ENCODE measurements at regions not wholly inside any gene's neighbourhood (a gene's known extent, or its start where the extent isn't known, plus 50 kb on each side); places are given as distances from the start of the nearest gene placed in this dataset.

- TF ChIP-seq, protein P1, sequence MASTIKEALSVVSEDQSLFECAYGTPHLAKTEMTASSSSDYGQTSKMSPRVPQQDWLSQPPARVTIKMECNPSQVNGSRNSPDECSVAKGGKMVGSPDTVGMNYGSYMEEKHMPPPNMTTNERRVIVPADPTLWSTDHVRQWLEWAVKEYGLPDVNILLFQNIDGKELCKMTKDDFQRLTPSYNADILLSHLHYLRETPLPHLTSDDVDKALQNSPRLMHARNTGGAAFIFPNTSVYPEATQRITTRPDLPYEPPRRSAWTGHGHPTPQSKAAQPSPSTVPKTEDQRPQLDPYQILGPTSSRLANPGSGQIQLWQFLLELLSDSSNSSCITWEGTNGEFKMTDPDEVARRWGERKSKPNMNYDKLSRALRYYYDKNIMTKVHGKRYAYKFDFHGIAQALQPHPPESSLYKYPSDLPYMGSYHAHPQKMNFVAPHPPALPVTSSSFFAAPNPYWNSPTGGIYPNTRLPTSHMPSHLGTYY (CRISPR knock-in tag; IDR thresholded peaks at IDR 0.05), result no peak
- TF ChIP-seq AR (CRISPR knock-in tag; IDR thresholded peaks at IDR 0.05), result no peak
- no peak for TF ChIP-seq NR3C1 (CRISPR knock-in tag; conservative IDR thresholded peaks at IDR 0.05; ENCODE audit: low read depth)
- no peak for TF ChIP-seq ZNF121 (CRISPR knock-in tag; IDR thresholded peaks at IDR 0.05)
- no peak for TF ChIP-seq E2F1 (CRISPR knock-in tag; IDR thresholded peaks at IDR 0.05)
- TF ChIP-seq, protein P2, sequence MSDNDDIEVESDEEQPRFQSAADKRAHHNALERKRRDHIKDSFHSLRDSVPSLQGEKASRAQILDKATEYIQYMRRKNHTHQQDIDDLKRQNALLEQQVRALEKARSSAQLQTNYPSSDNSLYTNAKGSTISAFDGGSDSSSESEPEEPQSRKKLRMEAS (CRISPR knock-in tag; IDR thresholded peaks at IDR 0.05), result no peak
- TF ChIP-seq, protein P3, sequence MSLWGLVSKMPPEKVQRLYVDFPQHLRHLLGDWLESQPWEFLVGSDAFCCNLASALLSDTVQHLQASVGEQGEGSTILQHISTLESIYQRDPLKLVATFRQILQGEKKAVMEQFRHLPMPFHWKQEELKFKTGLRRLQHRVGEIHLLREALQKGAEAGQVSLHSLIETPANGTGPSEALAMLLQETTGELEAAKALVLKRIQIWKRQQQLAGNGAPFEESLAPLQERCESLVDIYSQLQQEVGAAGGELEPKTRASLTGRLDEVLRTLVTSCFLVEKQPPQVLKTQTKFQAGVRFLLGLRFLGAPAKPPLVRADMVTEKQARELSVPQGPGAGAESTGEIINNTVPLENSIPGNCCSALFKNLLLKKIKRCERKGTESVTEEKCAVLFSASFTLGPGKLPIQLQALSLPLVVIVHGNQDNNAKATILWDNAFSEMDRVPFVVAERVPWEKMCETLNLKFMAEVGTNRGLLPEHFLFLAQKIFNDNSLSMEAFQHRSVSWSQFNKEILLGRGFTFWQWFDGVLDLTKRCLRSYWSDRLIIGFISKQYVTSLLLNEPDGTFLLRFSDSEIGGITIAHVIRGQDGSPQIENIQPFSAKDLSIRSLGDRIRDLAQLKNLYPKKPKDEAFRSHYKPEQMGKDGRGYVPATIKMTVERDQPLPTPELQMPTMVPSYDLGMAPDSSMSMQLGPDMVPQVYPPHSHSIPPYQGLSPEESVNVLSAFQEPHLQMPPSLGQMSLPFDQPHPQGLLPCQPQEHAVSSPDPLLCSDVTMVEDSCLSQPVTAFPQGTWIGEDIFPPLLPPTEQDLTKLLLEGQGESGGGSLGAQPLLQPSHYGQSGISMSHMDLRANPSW (CRISPR knock-in tag; conservative IDR thresholded peaks at IDR 0.05; ENCODE audit: low read depth), result no peak
- no peak for TF ChIP-seq E2F5 (CRISPR knock-in tag; IDR thresholded peaks at IDR 0.05)
- TF ChIP-seq, protein P4, sequence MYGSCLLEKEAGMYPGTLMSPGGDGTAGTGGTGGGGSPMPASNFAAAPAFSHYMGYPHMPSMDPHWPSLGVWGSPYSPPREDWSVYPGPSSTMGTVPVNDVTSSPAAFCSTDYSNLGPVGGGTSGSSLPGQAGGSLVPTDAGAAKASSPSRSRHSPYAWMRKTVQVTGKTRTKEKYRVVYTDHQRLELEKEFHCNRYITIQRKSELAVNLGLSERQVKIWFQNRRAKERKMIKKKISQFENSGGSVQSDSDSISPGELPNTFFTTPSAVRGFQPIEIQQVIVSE (CRISPR knock-in tag; IDR thresholded peaks at IDR 0.05; ENCODE audit: borderline replicate concordance), result no peak
- no peak for TF ChIP-seq ZNF317 (CRISPR knock-in tag; IDR thresholded peaks at IDR 0.05; ENCODE audit: borderline replicate concordance, low read depth)
- no peak for TF ChIP-seq NR1H2 (CRISPR knock-in tag; IDR thresholded peaks at IDR 0.05)
These were observed 58.8 kb upstream of the UBL3 start (continued) for GRCh38 chr13:29909081-29909730.

DNA sequence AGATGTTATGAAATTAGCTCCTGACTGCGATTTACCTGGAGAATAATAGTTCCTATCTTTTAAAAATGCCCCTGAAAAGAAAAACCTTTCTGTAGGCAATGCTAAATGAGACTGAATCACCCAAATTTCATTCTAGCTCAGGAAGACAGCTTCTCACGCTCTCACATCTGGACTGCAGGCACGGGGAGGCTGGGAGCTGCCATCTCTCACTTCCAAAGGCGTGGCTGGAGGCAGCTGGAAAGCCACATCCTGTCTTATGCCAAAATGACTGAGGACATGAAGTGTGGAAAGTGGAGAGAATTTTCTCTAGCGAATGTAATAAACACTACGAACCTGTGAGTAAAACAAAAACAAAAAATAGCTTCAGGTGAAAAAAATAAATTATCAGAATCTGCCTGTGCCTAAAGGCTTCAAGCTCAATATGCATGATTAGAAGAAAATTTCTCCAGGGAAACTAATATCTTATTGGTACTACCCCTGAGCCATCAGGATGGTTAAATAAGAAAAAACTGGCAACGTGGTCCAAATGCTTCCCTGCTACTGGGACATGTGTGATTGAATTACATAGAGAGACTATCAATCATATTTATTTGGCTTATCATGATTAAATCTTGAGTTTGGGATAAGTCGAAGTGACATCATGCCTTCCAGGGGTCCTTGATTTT lies 58.1 kb upstream of the UBL3 start:
- H3K27me3 Mint-ChIP-seq (ENCODE audit: low read depth), result no peaks in the 10 kb centered on the region
- H3K9me3 Mint-ChIP-seq, result no peaks in the 10 kb centered on the region
- ATAC-seq (no peak), DNase-seq (ENCODE audit: low spot score) (no peak)
- no peak overlapping the region for H3K27ac Mint-ChIP-seq
- POLR2A ChIA-PET, result no interaction called here
- CTCF ChIA-PET, result interaction anchor here (1.0 to 1.8 kb wide), 2 partner anchors 16 to 73 kb away, joined by 7 to 8 read pairs; no protein-coding TSS in a partner anchor
- H3K36me3 Mint-ChIP-seq, result no peaks in the 10 kb centered on the region
- H3K4me1 Mint-ChIP-seq, result peaks cover 5% of the 10 kb centered on the region
- no peak overlapping the region for H3K4me3 Mint-ChIP-seq
- TF ChIP-seq, protein P5, sequence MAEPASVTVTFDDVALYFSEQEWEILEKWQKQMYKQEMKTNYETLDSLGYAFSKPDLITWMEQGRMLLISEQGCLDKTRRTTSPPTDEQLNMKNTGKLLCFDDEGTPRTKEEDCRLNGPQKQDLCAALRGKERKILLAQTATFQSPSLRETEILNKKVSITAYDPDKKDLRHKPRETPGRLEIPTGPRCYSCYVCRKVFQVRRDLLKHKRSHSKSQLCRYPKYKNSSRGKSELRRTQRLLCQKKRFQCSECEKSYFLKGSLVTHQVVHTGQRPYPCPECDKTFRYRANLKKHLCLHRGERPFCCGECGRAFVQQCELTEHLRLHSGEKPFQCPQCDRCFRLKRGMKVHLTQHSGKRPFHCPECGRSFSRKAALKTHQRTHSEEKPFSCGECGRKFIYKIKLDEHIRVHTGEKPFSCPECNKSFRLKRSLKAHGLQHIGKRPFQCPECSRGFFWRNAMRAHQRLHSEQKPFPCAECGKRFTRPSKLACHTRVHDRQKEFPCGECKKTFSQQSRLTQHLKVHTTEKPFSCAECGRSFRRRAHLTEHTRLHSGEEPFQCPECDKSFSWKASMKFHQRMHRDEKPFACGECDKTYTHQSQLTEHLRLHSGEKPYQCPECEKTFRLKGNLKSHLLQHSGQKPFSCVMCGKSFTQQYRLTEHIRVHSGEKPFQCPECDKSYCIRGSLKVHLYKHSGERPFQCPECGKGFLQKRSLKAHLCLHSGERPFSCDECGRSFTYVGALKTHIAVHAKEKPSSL (CRISPR knock-in tag; conservative IDR thresholded peaks at IDR 0.05), result no peak
- TF ChIP-seq FOXK1 (CRISPR knock-in tag; IDR thresholded peaks at IDR 0.05), result no peak
- TF ChIP-seq ZNF317 (CRISPR knock-in tag; IDR thresholded peaks at IDR 0.05; ENCODE audit: borderline replicate concordance, low read depth), result no peak
- no peak for TF ChIP-seq CREM (CRISPR knock-in tag; IDR thresholded peaks at IDR 0.05)
- TF ChIP-seq, protein P6, sequence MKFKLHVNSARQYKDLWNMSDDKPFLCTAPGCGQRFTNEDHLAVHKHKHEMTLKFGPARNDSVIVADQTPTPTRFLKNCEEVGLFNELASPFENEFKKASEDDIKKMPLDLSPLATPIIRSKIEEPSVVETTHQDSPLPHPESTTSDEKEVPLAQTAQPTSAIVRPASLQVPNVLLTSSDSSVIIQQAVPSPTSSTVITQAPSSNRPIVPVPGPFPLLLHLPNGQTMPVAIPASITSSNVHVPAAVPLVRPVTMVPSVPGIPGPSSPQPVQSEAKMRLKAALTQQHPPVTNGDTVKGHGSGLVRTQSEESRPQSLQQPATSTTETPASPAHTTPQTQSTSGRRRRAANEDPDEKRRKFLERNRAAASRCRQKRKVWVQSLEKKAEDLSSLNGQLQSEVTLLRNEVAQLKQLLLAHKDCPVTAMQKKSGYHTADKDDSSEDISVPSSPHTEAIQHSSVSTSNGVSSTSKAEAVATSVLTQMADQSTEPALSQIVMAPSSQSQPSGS (CRISPR knock-in tag; IDR thresholded peaks at IDR 0.05; ENCODE audit: borderline replicate concordance, low read depth), result no peak
- TF ChIP-seq TEAD1 (CRISPR knock-in tag; IDR thresholded peaks at IDR 0.05), result no peak
- no peak for TF ChIP-seq ZNF219 (CRISPR knock-in tag; IDR thresholded peaks at IDR 0.05; ENCODE audit: borderline replicate concordance)
- TF ChIP-seq, protein P7, sequence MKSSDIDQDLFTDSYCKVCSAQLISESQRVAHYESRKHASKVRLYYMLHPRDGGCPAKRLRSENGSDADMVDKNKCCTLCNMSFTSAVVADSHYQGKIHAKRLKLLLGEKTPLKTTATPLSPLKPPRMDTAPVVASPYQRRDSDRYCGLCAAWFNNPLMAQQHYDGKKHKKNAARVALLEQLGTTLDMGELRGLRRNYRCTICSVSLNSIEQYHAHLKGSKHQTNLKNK (CRISPR knock-in tag; IDR thresholded peaks at IDR 0.05), result no peak
- TF ChIP-seq ATF3 (CRISPR knock-in tag; conservative IDR thresholded peaks at IDR 0.05), result no peak
